PC-9 (cell line): ENCODE measurements at regions not wholly inside any gene's neighbourhood (a gene's known extent, or its start where the extent isn't known, plus 50 kb on each side); places are given as distances from the start of the nearest gene placed in this dataset.

Source experiments
- BruUV-seq: library from RNA; stranded (reverse); fragments of 400-500 nt; replicated peaks from 2 replicates; lab custom pipeline; 2021; lab: Mats Ljungman, UMichigan
- CTCF ChIA-PET: fragments of 300-600 bp; sonication (Branson Sonifier 250); formaldehyde crosslinking; loops from one replicate; lab custom pipeline; 2022; ENCODE audit warnings: antibody characterized with exemption; lab: Charles Lee
- POLR2A ChIA-PET: fragments of 300-600 bp; sonication (Branson Sonifier 250); formaldehyde crosslinking; loops from one replicate; lab custom pipeline; 2022; ENCODE audit warnings: antibody characterized with exemption; ENCODE audit not compliant: unreplicated experiment; lab: Charles Lee
- DNase-seq, 2 experiments: peaks; one replicate each; pipeline versions ENCODE4 v3.0.0 to v3.0.0-alpha.2; 2015 to 2022; ENCODE audit warnings: mixed read lengths in 1 of 2
- H2AFZ ChIP-seq: fragments of 200-600 bp; sonication (generic); 2 replicates; pipeline ENCODE4 v1.8.1; 2017; ENCODE audit warnings: antibody characterized with exemption
- H3F3A ChIP-seq: fragments of 200-600 bp; sonication (generic); 2 replicates; pipeline ENCODE4 v1.8.1; 2017; ENCODE audit warnings: antibody characterized with exemption, mild to moderate bottlenecking, low read depth; ENCODE audit not compliant: insufficient read depth
- H3K27ac ChIP-seq: fragments of 200-600 bp; sonication (generic); 2 replicates; pipeline ENCODE4 v1.6.1; 2016; ENCODE audit warnings: mixed run types
- H3K27me3 ChIP-seq: fragments of 200-600 bp; sonication (generic); 2 replicates; pipeline ENCODE4 v1.6.1; 2016; ENCODE audit warnings: low read depth, mixed run types; ENCODE audit not compliant: insufficient read depth
- H3K36me3 ChIP-seq: fragments of 200-600 bp; sonication (generic); 2 replicates; pipeline ENCODE4 v1.6.1; 2016; ENCODE audit warnings: low read depth, mixed run types
- H3K4me1 ChIP-seq: fragments of 200-600 bp; sonication (generic); replicated peaks from 2 replicates; pipeline ENCODE4 v1.6.1; 2016; ENCODE audit warnings: mixed run types; ENCODE audit not compliant: insufficient read depth
- H3K4me2 ChIP-seq: fragments of 200-600 bp; sonication (generic); 2 replicates; pipeline ENCODE4 v1.6.1; 2017; ENCODE audit warnings: mixed run types
- H3K4me3 ChIP-seq: fragments of 200-600 bp; sonication (generic); 2 replicates; pipeline ENCODE4 v1.6.1; 2016; ENCODE audit warnings: mixed run types
- H3K79me2 ChIP-seq: fragments of 200-600 bp; sonication (generic); 2 replicates; pipeline ENCODE4 v1.6.1; 2017; ENCODE audit warnings: low read depth, mixed run types
- H3K9me2 ChIP-seq: fragments of 200-600 bp; sonication (generic); 2 replicates; pipeline ENCODE4 v1.8.1; 2017; ENCODE audit warnings: mild to moderate bottlenecking; ENCODE audit not compliant: insufficient read depth
- H3K9me3 ChIP-seq: fragments of 200-600 bp; sonication (generic); 2 replicates; pipeline ENCODE4 v1.8.1; 2016; ENCODE audit warnings: low read depth; ENCODE audit not compliant: insufficient read depth
- H4K20me1 ChIP-seq: fragments of 200-600 bp; sonication (generic); 2 replicates; pipeline ENCODE4 v1.8.1; 2017; ENCODE audit not compliant: insufficient read depth
- EZH2 ChIP-seq: fragments of 200-600 bp; sonication (generic); IDR thresholded peaks from 2 replicates; pipeline ENCODE4 v1.8.0; 2017; ENCODE audit warnings: antibody characterized with exemption, low read depth
- intact Hi-C: fragments of 100-400 bp; cut with micrococcal nuclease; formaldehyde crosslinking; loops from one replicate; pipeline ENCODE4 v1.10.0; 2022; ENCODE audit not compliant: unreplicated experiment
- TF ChIP-seq, protein P1 (sequence below): fragments of 200-600 bp; sonication (generic); conservative IDR thresholded peaks from 2 replicates; pipeline ENCODE4 v1.6.1; 2017; ENCODE audit warnings: mixed run types, antibody characterized with exemption, mild to moderate bottlenecking, moderate library complexity

DNA sequence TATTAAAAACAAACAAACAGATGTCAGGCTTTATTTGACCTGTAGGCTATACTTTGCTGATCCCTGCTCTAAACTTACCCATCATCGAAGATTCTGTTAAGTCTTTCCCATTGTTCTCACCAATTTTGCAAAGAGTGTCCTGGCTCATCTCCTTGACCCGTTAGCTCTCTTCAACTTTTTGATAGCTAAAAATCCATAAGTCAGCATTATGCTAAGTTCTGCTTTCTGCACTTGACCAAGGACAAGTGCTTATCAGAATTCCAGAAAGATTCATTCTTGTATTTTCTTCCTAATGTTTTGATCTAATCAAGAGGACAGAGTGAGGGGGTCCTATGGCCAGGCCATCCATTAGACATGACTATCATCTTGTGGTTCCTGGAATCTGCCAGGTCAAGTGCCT lies 503.5 kb downstream of the FUT8 start:
- H3K4me3 ChIP-seq, result no peak overlapping the region
- no peaks in the 10 kb centered on the region for H3F3A ChIP-seq
- TF ChIP-seq EZH2, result no peak
- TF ChIP-seq, protein P1, sequence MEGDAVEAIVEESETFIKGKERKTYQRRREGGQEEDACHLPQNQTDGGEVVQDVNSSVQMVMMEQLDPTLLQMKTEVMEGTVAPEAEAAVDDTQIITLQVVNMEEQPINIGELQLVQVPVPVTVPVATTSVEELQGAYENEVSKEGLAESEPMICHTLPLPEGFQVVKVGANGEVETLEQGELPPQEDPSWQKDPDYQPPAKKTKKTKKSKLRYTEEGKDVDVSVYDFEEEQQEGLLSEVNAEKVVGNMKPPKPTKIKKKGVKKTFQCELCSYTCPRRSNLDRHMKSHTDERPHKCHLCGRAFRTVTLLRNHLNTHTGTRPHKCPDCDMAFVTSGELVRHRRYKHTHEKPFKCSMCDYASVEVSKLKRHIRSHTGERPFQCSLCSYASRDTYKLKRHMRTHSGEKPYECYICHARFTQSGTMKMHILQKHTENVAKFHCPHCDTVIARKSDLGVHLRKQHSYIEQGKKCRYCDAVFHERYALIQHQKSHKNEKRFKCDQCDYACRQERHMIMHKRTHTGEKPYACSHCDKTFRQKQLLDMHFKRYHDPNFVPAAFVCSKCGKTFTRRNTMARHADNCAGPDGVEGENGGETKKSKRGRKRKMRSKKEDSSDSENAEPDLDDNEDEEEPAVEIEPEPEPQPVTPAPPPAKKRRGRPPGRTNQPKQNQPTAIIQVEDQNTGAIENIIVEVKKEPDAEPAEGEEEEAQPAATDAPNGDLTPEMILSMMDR, result no peak
- no peak overlapping the region for H3K4me2 ChIP-seq
- no peak overlapping the region for H3K27ac ChIP-seq
- no peaks in the 10 kb centered on the region for H3K9me3 ChIP-seq
- H3K79me2 ChIP-seq, result no peaks in the 10 kb centered on the region
- BruUV-seq, result no TSS peak
- H3K4me1 ChIP-seq, result no peaks in the 10 kb centered on the region
- H3K9me2 ChIP-seq, result no peaks in the 10 kb centered on the region; the same call in 1 of the 2 replicates
- H3K27me3 ChIP-seq, result no peaks in the 10 kb centered on the region
- H4K20me1 ChIP-seq, result no peaks in the 10 kb centered on the region
- no peaks in the 10 kb centered on the region for H3K36me3 ChIP-seq
- H2AFZ ChIP-seq, result no peak overlapping the region
- intact Hi-C loops, result no loop called here
- POLR2A ChIA-PET, result no interaction called here
- DNase-seq, result no peak
- CTCF ChIA-PET, result no interaction called here

DNA sequence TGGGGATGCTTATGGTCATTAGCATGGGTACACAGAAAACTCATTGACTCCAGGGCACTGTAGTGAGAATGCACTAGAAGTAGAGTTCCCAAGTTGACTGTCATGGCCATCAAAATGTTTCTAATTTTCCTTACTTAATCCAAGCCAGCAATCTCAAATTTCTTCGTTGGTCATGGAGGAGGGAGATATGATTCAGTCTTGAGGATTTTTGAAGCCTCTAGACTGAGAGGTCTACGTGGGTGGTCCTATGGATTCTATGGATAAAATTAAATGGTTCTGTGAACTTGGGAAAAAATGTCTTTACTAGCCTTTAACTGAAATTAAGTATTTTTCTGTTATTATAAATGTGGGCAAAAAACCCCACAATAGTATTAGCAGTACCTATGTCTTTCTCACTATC lies 508.5 kb downstream of the FUT8 start:
- H3F3A ChIP-seq, result no peaks in the 10 kb centered on the region
- H3K9me2 ChIP-seq, result no peaks in the 10 kb centered on the region
- no peaks in the 10 kb centered on the region for H3K79me2 ChIP-seq
- H3K4me2 ChIP-seq, result no peak overlapping the region
- no peaks in the 10 kb centered on the region for H3K9me3 ChIP-seq
- H3K4me3 ChIP-seq, result no peak overlapping the region
- ChIA-PET CTCF (no interaction called here), POLR2A (no interaction called here)
- no peaks in the 10 kb centered on the region for H3K27me3 ChIP-seq
- DNase-seq, result no peak
- 0 out of 2 replicates have a peak, but pooled peaks cover 8% of the 10 kb centered on the region for H3K4me1 ChIP-seq
- H4K20me1 ChIP-seq, result no peaks in the 10 kb centered on the region
- intact Hi-C loops, result no loop called here
- no TSS peak for BruUV-seq
- H2AFZ ChIP-seq, result no peak overlapping the region
- H3K36me3 ChIP-seq, result no peaks in the 10 kb centered on the region
- H3K27ac ChIP-seq, result no peak overlapping the region
- TF ChIP-seq EZH2, result no peak
- TF ChIP-seq, protein P1, result no peak

DNA sequence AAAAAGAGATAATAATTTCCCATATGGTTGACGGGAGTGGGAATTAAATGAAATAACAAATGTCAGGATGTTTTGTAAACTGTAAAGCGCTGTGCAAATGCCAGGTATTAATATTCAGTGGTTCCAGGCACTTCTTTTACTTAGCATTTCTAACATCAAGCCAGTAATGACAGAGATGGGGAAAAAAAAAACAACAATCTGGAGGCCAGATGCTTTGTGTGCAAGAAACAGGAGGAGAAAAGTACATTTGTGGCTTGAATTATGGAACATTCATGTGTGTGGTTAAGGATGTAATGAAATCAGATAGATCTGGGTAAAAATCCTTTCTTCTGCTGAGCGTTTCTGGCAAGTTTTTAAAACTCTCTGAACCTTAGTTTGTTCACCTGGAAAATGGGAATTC lies 509.6 kb downstream of the FUT8 start:
- Histone ChIP-seq H3K9me3 (no peaks in the 10 kb centered on the region), H3K9me2 (no peaks in the 10 kb centered on the region), H3K36me3 (no peaks in the 10 kb centered on the region), H3K27me3 (no peaks in the 10 kb centered on the region), H3K79me2 (no peaks in the 10 kb centered on the region), H3K27ac (no peak overlapping the region), H3K4me1 (0 out of 2 replicates have a peak, but pooled peaks cover 8% of the 10 kb centered on the region), H4K20me1 (no peaks in the 10 kb centered on the region), H3F3A (no peaks in the 10 kb centered on the region), H3K4me2 (no peak overlapping the region), H3K4me3 (no peak overlapping the region), H2AFZ (no peak overlapping the region)
- TF ChIP-seq, protein P1, result no peak
- no peak for TF ChIP-seq EZH2
- ChIA-PET POLR2A (no interaction called here), CTCF (no interaction called here)
- no TSS peak for BruUV-seq
- no peak for DNase-seq
- intact Hi-C loops, result no loop called here
